ENCODE measurements at regions not wholly inside any gene's neighbourhood (a gene's known extent, or its start where the extent isn't known, plus 50 kb on each side); places are given as distances from the start of the nearest gene placed in this dataset.

GRCh38 chr3:163684651-163685050 lies 1393.6 kb downstream of the SI start:
- TF ChIP-seq CTCF (IDR thresholded peaks at IDR 0.05) (no peak), POLR2A (IDR thresholded peaks at IDR 0.05) (no peak)

All from heart left ventricle (tissue), 13 donors.